K562 (cell line): ENCODE measurements at regions not wholly inside any gene's neighbourhood (a gene's known extent, or its start where the extent isn't known, plus 50 kb on each side); places are given as distances from the start of the nearest gene placed in this dataset.

Experiments
- ATAC-seq: fragments of 200-7000 bp; cut with Tn5 transposase; 3 replicates; pipeline ENCODE4 v1.9.1; 2020; ENCODE audit warnings: moderate library complexity
- BruUV-seq: library from RNA; stranded (reverse); fragments of 400-500 nt; replicated peaks from 2 replicates; lab custom pipeline; 2021; lab: Mats Ljungman, UMichigan
- CTCF ChIA-PET: fragments of 300-600 bp; formaldehyde crosslinking; extraction: SDS; loops from one replicate; lab custom pipeline; 2021; ENCODE audit warnings: low intra/inter-chr PET ratio; lab: Yijun Ruan, JAX
- POLR2A ChIA-PET: fragments of 300-600, 350-650 bp; sonication (Branson Sonifier 250); formaldehyde crosslinking; extraction: SDS; loops from one replicate; lab custom pipeline; 2021; ENCODE audit warnings: antibody characterized with exemption, inconsistent platforms; lab: Yijun Ruan, JAX
- DNase-seq, 4 experiments: peaks; one replicate each; pipeline versions ENCODE4 v3.0.0 to v3.0.0-alpha.2; 2011 to 2018; ENCODE audit warnings: low spot score in 3 of 4, mixed read lengths in 3 of 4; ENCODE audit errors: extremely low read depth in 1 of 4
- FAIRE-seq: peaks from 2 replicates; lab custom pipeline; 2011; peaks lifted over from hg19 to GRCh38; lab: Jason Lieb, UNC
- H2AFZ ChIP-seq: 2 replicates; pipeline ENCODE4 v1.6.0; 2011; ENCODE audit warnings: low read depth, low read length, control low read depth, inconsistent platforms
- H3K27ac ChIP-seq: fragments of 200-600 bp; 3 replicates; pipeline ENCODE4 v1.8.0; 2011; ENCODE audit warnings: low read depth, mild to moderate bottlenecking, control low read depth, inconsistent platforms, low read length, moderate library complexity, mixed read lengths; ENCODE audit errors: extremely low read depth
- H3K27me3 ChIP-seq, 2 experiments: fragments of 300-600 bp in 1 of 2; 2 replicates in 1 of 2; 3 replicates in 1 of 2; pipeline versions ENCODE4 v1.6.0 to v1.8.0; 2011; ENCODE audit warnings: inconsistent platforms in 2 of 2, low read length in 2 of 2, mild to moderate bottlenecking in 1 of 2, mixed read lengths in 1 of 2, moderate library complexity in 1 of 2; ENCODE audit not compliant: control insufficient read depth in 2 of 2, insufficient read depth in 2 of 2
- H3K36me3 ChIP-seq: fragments of 300-600 bp; 3 replicates; pipeline ENCODE4 v1.8.0; 2011; ENCODE audit warnings: mild to moderate bottlenecking, low read length, inconsistent platforms; ENCODE audit not compliant: control insufficient read depth, insufficient read depth
- H3K4me1 ChIP-seq, 2 experiments: fragments of 200-600 bp in 1 of 2; replicated peaks in 1 of 2; 2 replicates in 1 of 2; 3 replicates in 1 of 2; pipeline versions ENCODE4 v1.5.1 to v1.8.0; 2011; ENCODE audit warnings: inconsistent platforms in 2 of 2, low read length in 2 of 2, mild to moderate bottlenecking in 1 of 2, mixed read lengths in 1 of 2, moderate library complexity in 1 of 2; ENCODE audit not compliant: control insufficient read depth in 2 of 2, insufficient read depth in 2 of 2
- H3K4me2 ChIP-seq: 2 replicates; pipeline ENCODE4 v1.6.1; 2011; ENCODE audit warnings: low read length, control low read depth, inconsistent platforms, mixed read lengths; ENCODE audit not compliant: insufficient read depth
- H3K4me3 ChIP-seq: fragments of 200-600 bp; sonication (generic), shearing (Covaris generic); 2 replicates; pipeline ENCODE4 v1.5.1; 2016; ENCODE audit warnings: control low read depth, inconsistent platforms
- H3K79me2 ChIP-seq: fragments of 200-600 bp; 3 replicates; pipeline ENCODE4 v1.8.0; 2011; ENCODE audit warnings: low read length, inconsistent platforms; ENCODE audit not compliant: control insufficient read depth, insufficient read depth
- H3K9ac ChIP-seq, 2 experiments: 2 replicates each; pipeline versions ENCODE4 v1.6.0 to v1.6.1; 2011; ENCODE audit warnings: low read depth in 2 of 2, low read length in 2 of 2, control low read depth in 1 of 2, inconsistent platforms in 1 of 2, mild to moderate bottlenecking in 1 of 2, mixed read lengths in 1 of 2; ENCODE audit not compliant: insufficient read depth in 1 of 2
- H3K9me1 ChIP-seq: one replicate; pipeline ENCODE4 v1.6.0; 2011; ENCODE audit warnings: inconsistent platforms, mild to moderate bottlenecking, low read length, moderate library complexity; ENCODE audit not compliant: control insufficient read depth, insufficient read depth
- H3K9me3 ChIP-seq: replicated peaks from 2 replicates; pipeline ENCODE4 v1.5.1; 2011; ENCODE audit warnings: low read depth, low read length, inconsistent platforms; ENCODE audit not compliant: control insufficient read depth, insufficient read depth
- H4K20me1 ChIP-seq: replicated peaks from 2 replicates; pipeline ENCODE4 v1.6.1; 2011; ENCODE audit warnings: low read length, inconsistent platforms, mixed read lengths; ENCODE audit not compliant: control insufficient read depth, insufficient read depth
- BMI1 ChIP-seq: fragments of 150-350 bp; IDR thresholded peaks from 2 replicates; pipeline ENCODE4 v1.6.1; 2014; ENCODE audit warnings: low read length
- EP400 ChIP-seq: fragments of 450-650 bp; IDR thresholded peaks from 2 replicates; pipeline ENCODE4 v1.6.1; 2017; ENCODE audit warnings: antibody characterized with exemption, mild to moderate bottlenecking, moderate library complexity
- FUS ChIP-seq: fragments of 200-400 bp; formaldehyde crosslinking; optimal IDR thresholded peaks from 2 replicates; pipeline ENCODE3; 2017; ENCODE audit warnings: low read depth, low read length
- HDAC6 ChIP-seq: IDR thresholded peaks from 2 replicates; pipeline ENCODE4 v1.6.1; 2012; ENCODE audit warnings: low read depth, mild to moderate bottlenecking, control low read depth, inconsistent platforms, low read length, moderate library complexity
- MYBL2 ChIP-seq, 2 experiments: fragments of 450-650 bp in 1 of 2; sonication (generic) in 1 of 2; formaldehyde crosslinking in 1 of 2; IDR thresholded peaks; 2 replicates each; pipeline versions ENCODE4 v1.6.1 to v1.8.1; 2017 to 2022; ENCODE audit warnings: borderline replicate concordance in 1 of 2, inconsistent platforms in 1 of 2, low read depth in 1 of 2, mild to moderate bottlenecking in 1 of 2, missing genetic modification reagents in 1 of 2, moderate library complexity in 1 of 2
- PRPF4 ChIP-seq: fragments of 200-400 bp; formaldehyde crosslinking; IDR thresholded peaks from one replicate; pipeline ENCODE4 v1.6.1; 2017; ENCODE audit warnings: low read length, low read depth, mild to moderate bottlenecking; ENCODE audit not compliant: insufficient read depth, poor library complexity, severe bottlenecking
- PURB ChIP-seq: sonication (generic); formaldehyde crosslinking; IDR thresholded peaks from 2 replicates; pipeline ENCODE4 v1.9.0; 2021; ENCODE audit warnings: low read depth, mild to moderate bottlenecking, missing genetic modification reagents
- TCFL5 ChIP-seq: fragments of 250-450 bp; sonication (Bioruptor Pico); conservative IDR thresholded peaks from 2 replicates; pipeline ENCODE4 v1.6.1; 2021; ENCODE audit warnings: mild to moderate bottlenecking, moderate library complexity, matching md5 sums
- ZBED1 ChIP-seq: IDR thresholded peaks from 2 replicates; pipeline ENCODE4 v1.6.1; 2014
- ZNF165 ChIP-seq: fragments of 250-450 bp; sonication (Bioruptor Pico); IDR thresholded peaks from 2 replicates; pipeline ENCODE4 v1.4.0; 2020; ENCODE audit warnings: borderline replicate concordance
- ZNF184 ChIP-seq: sonication (generic); formaldehyde crosslinking; IDR thresholded peaks from 2 replicates; pipeline ENCODE4 v1.5.0; 2020; ENCODE audit warnings: missing genetic modification reagents
- ZNF280A ChIP-seq: fragments of 450-650 bp; IDR thresholded peaks from 2 replicates; pipeline ENCODE4 v1.6.1; 2018; ENCODE audit warnings: mild to moderate bottlenecking, low read depth; ENCODE audit not compliant: partially characterized antibody
- ZNF431 ChIP-seq: sonication (generic); formaldehyde crosslinking; IDR thresholded peaks from 2 replicates; pipeline ENCODE4 v1.8.0; 2022; ENCODE audit warnings: mild to moderate bottlenecking, missing genetic modification reagents
- WGBS: fragments of 100-300 bp; shearing (Covaris generic); methylation state at CpG from one replicate; pipeline ENCODE4 v1.1.6; 2016; ENCODE audit warnings: low coverage, mixed read lengths; ENCODE audit not compliant: insufficient coverage; ENCODE audit errors: missing lambda C conversion rate; 5-methylcytosine and 5-hydroxymethylcytosine counted together
- in situ Hi-C: fragments of 300-500 bp; cut with MboI; formaldehyde crosslinking; loops from 4 replicates; pipeline ENCODE4 v1.15.0; 2018; ENCODE audit warnings: inconsistent platforms, mixed read lengths
- intact Hi-C: fragments of 100-400 bp; cut with micrococcal nuclease; formaldehyde crosslinking; loops from 2 replicates; pipeline ENCODE4 v1.14.2; 2022
- TF ChIP-seq, protein P1 (sequence below), 2 experiments: fragments of 450-650 bp in 1 of 2; sonication (generic) in 1 of 2; formaldehyde crosslinking in 1 of 2; IDR thresholded peaks in 1 of 2; conservative IDR thresholded peaks in 1 of 2; 2 replicates each; pipeline versions ENCODE4 v1.6.1 to v1.8.1; 2016 to 2023; ENCODE audit warnings: mild to moderate bottlenecking in 2 of 2, moderate library complexity in 2 of 2, inconsistent platforms in 1 of 2, missing genetic modification reagents in 1 of 2
- TF ChIP-seq, protein P2 (sequence below): sonication (generic); formaldehyde crosslinking; IDR thresholded peaks from 2 replicates; pipeline ENCODE4 v1.8.0; 2022; ENCODE audit warnings: mild to moderate bottlenecking, missing genetic modification reagents
- TF ChIP-seq, protein P3 (sequence below): fragments of 200-800 bp; sonication (Bioruptor generic); IDR thresholded peaks from 2 replicates; pipeline ENCODE4 v1.6.1; 2017; ENCODE audit warnings: missing genetic modification characterization, missing compliant biosample characterization

DNA sequence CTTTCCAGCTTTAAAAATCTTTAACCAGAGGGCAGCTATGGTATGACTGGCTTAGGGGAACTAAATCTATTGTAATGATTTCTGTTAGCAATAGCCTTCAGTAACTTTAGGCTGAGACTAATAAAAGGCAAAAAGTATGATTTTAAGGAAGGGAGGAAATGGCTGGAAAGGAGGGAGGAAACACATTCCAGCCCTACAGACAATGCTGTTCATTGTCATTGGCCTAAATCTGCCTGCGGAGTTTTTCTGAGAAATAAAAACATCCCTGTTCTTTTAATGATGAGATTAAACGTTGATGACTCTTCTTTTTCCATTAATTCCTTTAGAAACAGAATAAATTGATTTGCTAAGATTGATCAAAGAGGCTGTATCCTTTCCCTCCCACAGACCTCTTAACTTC, 99.6 kb upstream of the GRAMD1B start:
- BruUV-seq = no TSS peak
- ChIA-PET POLR2A (no interaction called here), CTCF (no interaction called here)
- ATAC-seq = no peak
- Histone ChIP-seq H4K20me1 (no peaks in the 10 kb centered on the region), H3K36me3 (no peaks in the 10 kb centered on the region), H3K4me1 (no peaks in the 10 kb centered on the region), H3K79me2 (no peaks in the 10 kb centered on the region), H3K4me3 (no peak overlapping the region), H3K9me3 (no peaks in the 10 kb centered on the region), H3K27ac (no peak overlapping the region), H3K4me2 (no peak overlapping the region), H3K9ac (no peak overlapping the region), H2AFZ (no peak overlapping the region), H3K27me3 (no peaks in the 10 kb centered on the region), H3K9me1 (no peaks in the 10 kb centered on the region)
- no peak for DNase-seq
- 0% methylated on average over 2 of the region's 2 CpGs for WGBS
- no peak for FAIRE-seq
- intact Hi-C loops = no loop called here
- in situ Hi-C loops = no loop called here
- TF ChIP-seq FUS (no peak), HDAC6 (no peak), TCFL5 (CRISPR knock-in tag) (no peak), ZBED1 (no peak), ZNF280A (no peak), EP400 (no peak), PURB (CRISPR knock-in tag) (no peak), ZNF184 (CRISPR knock-in tag) (no peak), ZNF165 (CRISPR knock-in tag) (no peak), PRPF4 (no peak), MYBL2 (IDR thresholded peaks at IDR 0.05; ENCODE audit: low read depth) (no peak), MYBL2 (CRISPR knock-in tag; IDR thresholded peaks at IDR 0.05; ENCODE audit: borderline replicate concordance) (no peak), BMI1 (no peak), ZNF431 (CRISPR knock-in tag) (no peak)
- TF ChIP-seq, protein P1, sequence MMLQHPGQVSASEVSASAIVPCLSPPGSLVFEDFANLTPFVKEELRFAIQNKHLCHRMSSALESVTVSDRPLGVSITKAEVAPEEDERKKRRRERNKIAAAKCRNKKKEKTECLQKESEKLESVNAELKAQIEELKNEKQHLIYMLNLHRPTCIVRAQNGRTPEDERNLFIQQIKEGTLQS (IDR thresholded peaks at IDR 0.05) = no peak
- TF ChIP-seq, protein P1 (CRISPR knock-in tag; conservative IDR thresholded peaks at IDR 0.05) = no peak
- TF ChIP-seq, protein P2, sequence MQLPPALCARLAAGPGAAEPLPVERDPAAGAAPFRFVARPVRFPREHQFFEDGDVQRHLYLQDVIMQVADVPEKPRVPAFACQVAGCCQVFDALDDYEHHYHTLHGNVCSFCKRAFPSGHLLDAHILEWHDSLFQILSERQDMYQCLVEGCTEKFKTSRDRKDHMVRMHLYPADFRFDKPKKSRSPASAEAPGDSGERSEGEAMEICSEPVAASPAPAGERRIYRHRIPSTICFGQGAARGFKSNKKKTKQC = no peak
- TF ChIP-seq, protein P3, sequence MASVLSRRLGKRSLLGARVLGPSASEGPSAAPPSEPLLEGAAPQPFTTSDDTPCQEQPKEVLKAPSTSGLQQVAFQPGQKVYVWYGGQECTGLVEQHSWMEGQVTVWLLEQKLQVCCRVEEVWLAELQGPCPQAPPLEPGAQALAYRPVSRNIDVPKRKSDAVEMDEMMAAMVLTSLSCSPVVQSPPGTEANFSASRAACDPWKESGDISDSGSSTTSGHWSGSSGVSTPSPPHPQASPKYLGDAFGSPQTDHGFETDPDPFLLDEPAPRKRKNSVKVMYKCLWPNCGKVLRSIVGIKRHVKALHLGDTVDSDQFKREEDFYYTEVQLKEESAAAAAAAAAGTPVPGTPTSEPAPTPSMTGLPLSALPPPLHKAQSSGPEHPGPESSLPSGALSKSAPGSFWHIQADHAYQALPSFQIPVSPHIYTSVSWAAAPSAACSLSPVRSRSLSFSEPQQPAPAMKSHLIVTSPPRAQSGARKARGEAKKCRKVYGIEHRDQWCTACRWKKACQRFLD = no peak
